ENCODE measurements at regions not wholly inside any gene's neighbourhood (a gene's known extent, or its start where the extent isn't known, plus 50 kb on each side); places are given as distances from the start of the nearest gene placed in this dataset.

- intact Hi-C loops (cut with DNase I; ENCODE audit: low total_unique reads) = no loop called here
- DNase-seq = no peak
- Histone ChIP-seq H3K4me1 (no peaks in the 10 kb centered on the region), H3K36me3 (ENCODE audit: low read depth, missing control alignments) (no peaks in the 10 kb centered on the region), H3K9me3 (no peaks in the 10 kb centered on the region), H3K4me3 (no peak overlapping the region), H3K27me3 (no peaks in the 10 kb centered on the region), H3K27ac (no peak overlapping the region)
- WGBS, 2 donors = 84 to 94% methylated on average over 2 of the region's 2 CpGs
- no peak for TF ChIP-seq CTCF (IDR thresholded peaks at IDR 0.05)
- TF ChIP-seq POLR2A (IDR thresholded peaks at IDR 0.05) = no peak
Measured at GRCh38 chr1:221171768-221172167, 292.5 kb downstream of the HLX start.

- Histone ChIP-seq H3K9me3 (no peaks in the 10 kb centered on the region), H3K36me3 (ENCODE audit: low read depth, missing control alignments) (no peaks in the 10 kb centered on the region), H3K27me3 (no peaks in the 10 kb centered on the region), H3K27ac (no peak overlapping the region), H3K4me3 (no peak overlapping the region), H3K4me1 (no peaks in the 10 kb centered on the region)
- 75 to 87% methylated on average over 1 of the region's 1 CpG for WGBS, 2 donors
- TF ChIP-seq POLR2A (IDR thresholded peaks at IDR 0.05) (no peak), CTCF (IDR thresholded peaks at IDR 0.05) (no peak)
- intact Hi-C loops (cut with DNase I; ENCODE audit: low total_unique reads) = no loop called here
- DNase-seq = no peak
Measured at GRCh38 chr1:221172841-221173240, 293.6 kb downstream of the HLX start.

GRCh38 chr1:221174330-221174993 lies 295.2 kb downstream of the HLX start:
- 69 to 72% methylated on average over 8 of the region's 8 CpGs for WGBS, 2 donors
- intact Hi-C loops (cut with DNase I; ENCODE audit: low total_unique reads) = no loop called here
- Histone ChIP-seq H3K9me3 (no peaks in the 10 kb centered on the region), H3K27me3 (no peaks in the 10 kb centered on the region), H3K27ac (no peak overlapping the region), H3K4me1 (no peaks in the 10 kb centered on the region), H3K4me3 (no peak overlapping the region), H3K36me3 (ENCODE audit: low read depth, missing control alignments) (no peaks in the 10 kb centered on the region)
- peak; percentile 16 for DNase-seq
- TF ChIP-seq CTCF (IDR thresholded peaks at IDR 0.05) (no peak), POLR2A (IDR thresholded peaks at IDR 0.05) (no peak)

GRCh38 chr1:221175249-221175648 lies 296.0 kb downstream of the HLX start:
- 57 to 71% methylated on average over 2 of the region's 2 CpGs for WGBS, 2 donors
- intact Hi-C loops (cut with DNase I; ENCODE audit: low total_unique reads) = no loop called here
- no peaks in the 10 kb centered on the region for H3K36me3 ChIP-seq (ENCODE audit: low read depth, missing control alignments)
- H3K9me3 ChIP-seq = no peaks in the 10 kb centered on the region
- no peak overlapping the region for H3K4me3 ChIP-seq
- H3K27ac ChIP-seq = no peak overlapping the region
- H3K27me3 ChIP-seq = no peaks in the 10 kb centered on the region
- no peaks in the 10 kb centered on the region for H3K4me1 ChIP-seq
- TF ChIP-seq POLR2A (IDR thresholded peaks at IDR 0.05) (no peak), CTCF (IDR thresholded peaks at IDR 0.05) (no peak)
- DNase-seq = no peak

GRCh38 chr1:221180704-221181368 lies 301.6 kb downstream of the HLX start:
- intact Hi-C loops (cut with DNase I; ENCODE audit: low total_unique reads) = no loop called here
- Histone ChIP-seq H3K9me3 (no peaks in the 10 kb centered on the region), H3K27me3 (no peaks in the 10 kb centered on the region), H3K27ac (no peak overlapping the region), H3K4me3 (no peak overlapping the region), H3K36me3 (ENCODE audit: low read depth, missing control alignments) (no peaks in the 10 kb centered on the region), H3K4me1 (no peaks in the 10 kb centered on the region)
- no peak for TF ChIP-seq CTCF (IDR thresholded peaks at IDR 0.05)
- no peak for DNase-seq
- WGBS, 2 donors = 79 to 86% methylated on average over 1 of the region's 1 CpG

Data from testis (tissue), 2 donors.